ENCODE measurements at regions not wholly inside any gene's neighbourhood (a gene's known extent, or its start where the extent isn't known, plus 50 kb on each side); places are given as distances from the start of the nearest gene placed in this dataset.

- Mint-ChIP-seq H3K27ac (ENCODE audit: low read depth, unreplicated experiment) (no peak overlapping the region), H3K36me3 (ENCODE audit: insufficient read depth, unreplicated experiment) (no peaks in the 10 kb centered on the region), H3K4me3 (ENCODE audit: unreplicated experiment) (no peak overlapping the region), H3K27me3 (ENCODE audit: insufficient read depth, unreplicated experiment) (peaks cover 46% of the 10 kb centered on the region), H3K9me3 (ENCODE audit: unreplicated experiment) (no peaks in the 10 kb centered on the region), H3K4me1 (ENCODE audit: insufficient read depth, unreplicated experiment) (no peaks in the 10 kb centered on the region)
- BruUV-seq (replicated peaks), result no TSS peak
- no peak for DNase-seq (ENCODE audit: unreplicated experiment)
- POLR2A ChIA-PET, result no interaction called here
- no peak for TF ChIP-seq CTCF (IDR thresholded peaks at IDR 0.05; ENCODE audit: unreplicated experiment)
- intact Hi-C loops (cut with micrococcal nuclease), result no loop called here
- CTCF ChIA-PET, result no interaction called here
These were observed 900.3 kb downstream of the IPMK start for GRCh38 chr10:57367412-57367811.

GRCh38 chr10:57362811-57363210, 904.9 kb downstream of the IPMK start:
- H3K36me3 Mint-ChIP-seq (ENCODE audit: insufficient read depth, unreplicated experiment), result no peaks in the 10 kb centered on the region
- CTCF ChIA-PET, result no interaction called here

GRCh38 chr10:57353403-57354003, 914.2 kb downstream of the IPMK start:
- ChIA-PET POLR2A (no interaction called here), CTCF (interaction anchor here (0.6 kb wide), 1 partner anchor 435 kb away, joined by 3 read pairs; no protein-coding TSS in a partner anchor)
- BruUV-seq (replicated peaks), result no TSS peak
- Mint-ChIP-seq H3K9me3 (ENCODE audit: unreplicated experiment) (peaks cover 6% of the 10 kb centered on the region), H3K27me3 (ENCODE audit: insufficient read depth, unreplicated experiment) (peaks cover 10% of the 10 kb centered on the region), H3K4me1 (ENCODE audit: insufficient read depth, unreplicated experiment) (no peaks in the 10 kb centered on the region), H3K27ac (ENCODE audit: low read depth, unreplicated experiment) (no peak overlapping the region), H3K36me3 (ENCODE audit: insufficient read depth, unreplicated experiment) (no peaks in the 10 kb centered on the region), H3K4me3 (ENCODE audit: unreplicated experiment) (no peak overlapping the region)
- no peak for TF ChIP-seq CTCF (IDR thresholded peaks at IDR 0.05; ENCODE audit: unreplicated experiment)
- intact Hi-C loops (cut with micrococcal nuclease), result no loop called here
- no peak for DNase-seq (ENCODE audit: unreplicated experiment)

More at GRCh38 chr10:57362811-57363210, 904.9 kb downstream of the IPMK start:
- no peak for TF ChIP-seq CTCF (IDR thresholded peaks at IDR 0.05; ENCODE audit: unreplicated experiment)
- intact Hi-C loops (cut with micrococcal nuclease), result no loop called here
- Mint-ChIP-seq H3K9me3 (ENCODE audit: unreplicated experiment) (no peaks in the 10 kb centered on the region), H3K27ac (ENCODE audit: low read depth, unreplicated experiment) (no peak overlapping the region), H3K27me3 (ENCODE audit: insufficient read depth, unreplicated experiment) (peaks cover 15% of the 10 kb centered on the region), H3K4me3 (ENCODE audit: unreplicated experiment) (no peak overlapping the region), H3K4me1 (ENCODE audit: insufficient read depth, unreplicated experiment) (no peaks in the 10 kb centered on the region)
- DNase-seq (ENCODE audit: unreplicated experiment), result no peak
- BruUV-seq (replicated peaks), result no TSS peak
- POLR2A ChIA-PET, result interaction anchor here (0.8 kb wide), 1 partner anchor 203 kb away, joined by 4 read pairs; no protein-coding TSS in a partner anchor

GRCh38 chr10:57351076-57351475, 916.6 kb downstream of the IPMK start:
- POLR2A ChIA-PET, result no interaction called here
- no peak for TF ChIP-seq CTCF (IDR thresholded peaks at IDR 0.05; ENCODE audit: unreplicated experiment)
- peaks cover 25% of the 10 kb centered on the region for H3K27me3 Mint-ChIP-seq (ENCODE audit: insufficient read depth, unreplicated experiment)
- DNase-seq (ENCODE audit: unreplicated experiment), result no peak
- intact Hi-C loops (cut with micrococcal nuclease), result no loop called here
- CTCF ChIA-PET, result interaction anchor here (1.5 kb wide), 1 partner anchor 307 kb away, joined by 5 read pairs; no protein-coding TSS in a partner anchor
- H3K4me1 Mint-ChIP-seq (ENCODE audit: insufficient read depth, unreplicated experiment), result no peaks in the 10 kb centered on the region
- no TSS peak for BruUV-seq (replicated peaks)
- H3K4me3 Mint-ChIP-seq (ENCODE audit: unreplicated experiment), result no peak overlapping the region
- H3K27ac Mint-ChIP-seq (ENCODE audit: low read depth, unreplicated experiment), result no peak overlapping the region
- peaks cover 11% of the 10 kb centered on the region for H3K9me3 Mint-ChIP-seq (ENCODE audit: unreplicated experiment)
- H3K36me3 Mint-ChIP-seq (ENCODE audit: insufficient read depth, unreplicated experiment), result no peaks in the 10 kb centered on the region

Data from MCF 10A (cell line).